Tibial nerve (tissue), 4 donors: ENCODE measurements at regions not wholly inside any gene's neighbourhood (a gene's known extent, or its start where the extent isn't known, plus 50 kb on each side); places are given as distances from the start of the nearest gene placed in this dataset.

Source experiments
- DNase-seq, 2 donors: peaks; one replicate each; pipeline ENCODE4 v3.0.0-alpha.2; 2019; ENCODE audit warnings: low spot score in 2 of 2
- H3K27ac ChIP-seq, 4 donors: fragments of 200-600 bp; sonication (generic) in 3 of 4; one replicate each; pipeline ENCODE4 v1.5.1; 2017 to 2019; ENCODE audit warnings: mild to moderate bottlenecking in 1 of 4
- H3K27me3 ChIP-seq, 2 donors: fragments of 200-600 bp; sonication (generic) in 1 of 2; one replicate each; pipeline versions ENCODE4 v1.5.1 to v1.6.0; 2017 to 2019
- H3K36me3 ChIP-seq, 3 donors: fragments of 200-600 bp; sonication (generic); one replicate each; pipeline ENCODE4 v1.5.1; 2018 to 2019
- H3K4me1 ChIP-seq, 4 donors: fragments of 200-600 bp; sonication (generic) in 3 of 4; one replicate each; pipeline ENCODE4 v1.5.1; 2017 to 2019
- H3K4me3 ChIP-seq, 4 donors: fragments of 200-600 bp; sonication (generic) in 3 of 4; one replicate each; pipeline ENCODE4 v1.5.1; 2017 to 2019; ENCODE audit warnings: mild to moderate bottlenecking in 1 of 4, moderate library complexity in 1 of 4
- H3K9me3 ChIP-seq, 4 donors: fragments of 200-600 bp; sonication (generic) in 3 of 4; one replicate each; pipeline ENCODE4 v1.5.1; 2017 to 2019
- EP300 ChIP-seq, 2 donors: sonication (generic); formaldehyde crosslinking; IDR thresholded peaks; one replicate each; pipeline ENCODE4 v1.6.1; 2017; ENCODE audit warnings: antibody characterized with exemption in 2 of 2, mild to moderate bottlenecking in 1 of 2
- POLR2A ChIP-seq, 2 donors: fragments of 450-650 bp; IDR thresholded peaks; one replicate each; pipeline ENCODE4 v1.6.1; 2017; ENCODE audit warnings: antibody characterized with exemption in 2 of 2, mild to moderate bottlenecking in 2 of 2, moderate library complexity in 2 of 2
- WGBS, 2 donors: methylation state at CpG; one replicate each; pipeline ENCODE4 v1.1.5; 2018; 5-methylcytosine and 5-hydroxymethylcytosine counted together
- TF ChIP-seq, protein P1 (sequence below), 5 experiments: fragments of 200-600 bp in 3 of 5; fragments of 450-650 bp in 2 of 5; sonication (generic) in 3 of 5; IDR thresholded peaks; one replicate each; pipeline ENCODE4 v1.5.1; 2016 to 2019; ENCODE audit warnings: antibody characterized with exemption in 5 of 5, mild to moderate bottlenecking in 3 of 5, moderate library complexity in 2 of 5

DNA sequence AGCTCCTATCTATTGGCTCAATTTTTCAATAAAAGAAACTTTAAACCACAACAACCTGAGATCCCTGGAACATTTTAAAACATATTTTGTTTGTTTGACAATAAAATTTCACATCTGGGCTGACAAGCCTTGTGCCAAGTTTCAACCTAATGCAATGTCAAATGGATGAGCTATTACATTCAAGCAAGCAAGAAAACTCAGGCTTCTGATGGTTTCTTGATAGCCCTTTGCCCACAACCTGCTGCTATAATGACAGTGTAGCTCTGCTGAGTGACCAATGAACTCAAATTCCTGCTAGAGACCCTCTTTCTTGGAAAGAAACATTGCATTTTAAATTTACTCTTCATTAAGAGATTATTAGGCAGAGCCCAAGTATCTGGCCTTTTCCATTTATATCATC is 472.9 kb downstream of the ARHGEF28 start:
- Histone ChIP-seq H3K4me1 (peaks cover 0 to 6% (median 0%) of the 10 kb centered on the region in 4 donors), H3K27me3 (no peaks in the 10 kb centered on the region), H3K27ac (no peak overlapping the region), H3K36me3 (no peaks in the 10 kb centered on the region), H3K9me3 (peaks cover 0 to 10% (median 2%) of the 10 kb centered on the region in 4 donors), H3K4me3 (no peak overlapping the region)
- TF ChIP-seq POLR2A (IDR thresholded peaks at IDR 0.05) = no peak
- TF ChIP-seq EP300 (IDR thresholded peaks at IDR 0.05) = no peak
- TF ChIP-seq, protein P1, sequence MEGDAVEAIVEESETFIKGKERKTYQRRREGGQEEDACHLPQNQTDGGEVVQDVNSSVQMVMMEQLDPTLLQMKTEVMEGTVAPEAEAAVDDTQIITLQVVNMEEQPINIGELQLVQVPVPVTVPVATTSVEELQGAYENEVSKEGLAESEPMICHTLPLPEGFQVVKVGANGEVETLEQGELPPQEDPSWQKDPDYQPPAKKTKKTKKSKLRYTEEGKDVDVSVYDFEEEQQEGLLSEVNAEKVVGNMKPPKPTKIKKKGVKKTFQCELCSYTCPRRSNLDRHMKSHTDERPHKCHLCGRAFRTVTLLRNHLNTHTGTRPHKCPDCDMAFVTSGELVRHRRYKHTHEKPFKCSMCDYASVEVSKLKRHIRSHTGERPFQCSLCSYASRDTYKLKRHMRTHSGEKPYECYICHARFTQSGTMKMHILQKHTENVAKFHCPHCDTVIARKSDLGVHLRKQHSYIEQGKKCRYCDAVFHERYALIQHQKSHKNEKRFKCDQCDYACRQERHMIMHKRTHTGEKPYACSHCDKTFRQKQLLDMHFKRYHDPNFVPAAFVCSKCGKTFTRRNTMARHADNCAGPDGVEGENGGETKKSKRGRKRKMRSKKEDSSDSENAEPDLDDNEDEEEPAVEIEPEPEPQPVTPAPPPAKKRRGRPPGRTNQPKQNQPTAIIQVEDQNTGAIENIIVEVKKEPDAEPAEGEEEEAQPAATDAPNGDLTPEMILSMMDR (IDR thresholded peaks at IDR 0.05) = no peak
- DNase-seq = no peak

DNA sequence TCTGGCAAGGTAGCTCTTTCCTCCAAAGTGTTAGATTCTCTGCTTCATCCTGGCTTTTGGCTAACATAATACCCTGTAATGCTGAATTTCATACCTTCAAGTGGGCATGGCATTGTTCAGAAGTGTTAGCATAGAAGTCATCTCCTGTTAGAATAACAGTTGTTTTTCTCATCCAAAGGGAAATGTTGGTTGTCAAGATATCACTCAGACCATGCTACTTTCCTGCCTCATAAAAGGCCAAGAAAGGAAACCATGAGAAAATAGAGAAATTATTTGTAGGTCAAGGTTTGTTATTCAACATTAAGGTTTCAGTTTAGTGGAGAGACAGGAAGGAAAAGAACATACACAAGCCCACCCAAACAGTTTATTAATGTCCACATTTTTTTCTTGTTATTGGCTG is 472.5 kb downstream of the ARHGEF28 start:
- no peak for DNase-seq
- Histone ChIP-seq H3K9me3 (peaks cover 0 to 10% (median 2%) of the 10 kb centered on the region in 4 donors), H3K27me3 (no peaks in the 10 kb centered on the region), H3K36me3 (no peaks in the 10 kb centered on the region), H3K4me1 (peaks cover 0 to 6% (median 0%) of the 10 kb centered on the region in 4 donors), H3K27ac (no peak overlapping the region), H3K4me3 (no peak overlapping the region)
- TF ChIP-seq POLR2A (IDR thresholded peaks at IDR 0.05) (no peak), EP300 (IDR thresholded peaks at IDR 0.05) (no peak)
- TF ChIP-seq, protein P1 (IDR thresholded peaks at IDR 0.05) = no peak

DNA sequence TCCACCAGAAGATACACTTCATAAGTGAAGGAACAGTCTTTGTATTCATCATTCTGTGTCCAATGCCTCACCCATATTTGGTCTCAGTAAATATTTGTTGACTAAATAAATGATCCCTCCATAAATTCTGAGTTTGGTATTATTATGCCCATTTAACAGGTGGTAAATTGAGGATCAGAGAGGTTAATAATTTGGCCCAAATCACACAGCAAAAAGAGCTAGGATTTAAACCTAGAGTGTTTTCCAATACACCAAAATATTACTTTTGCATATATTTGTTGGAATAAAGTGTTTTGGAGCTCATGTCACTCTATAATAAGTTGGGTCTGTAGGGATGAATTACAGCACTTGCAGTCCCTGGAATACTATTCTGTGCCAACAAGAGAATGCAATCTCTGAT is 470.3 kb downstream of the ARHGEF28 start:
- no peak overlapping the region for H3K27ac ChIP-seq
- H3K9me3 ChIP-seq = peaks cover 0 to 10% (median 2%) of the 10 kb centered on the region in 4 donors
- H3K4me3 ChIP-seq = no peak overlapping the region
- DNase-seq = no peak
- no peaks in the 10 kb centered on the region for H3K27me3 ChIP-seq
- H3K4me1 ChIP-seq = peaks cover 0 to 6% (median 0%) of the 10 kb centered on the region in 4 donors
- TF ChIP-seq EP300 (IDR thresholded peaks at IDR 0.05) (no peak), POLR2A (IDR thresholded peaks at IDR 0.05) (no peak)
- TF ChIP-seq, protein P1 (IDR thresholded peaks at IDR 0.05) = no peak
- no peaks in the 10 kb centered on the region for H3K36me3 ChIP-seq

DNA sequence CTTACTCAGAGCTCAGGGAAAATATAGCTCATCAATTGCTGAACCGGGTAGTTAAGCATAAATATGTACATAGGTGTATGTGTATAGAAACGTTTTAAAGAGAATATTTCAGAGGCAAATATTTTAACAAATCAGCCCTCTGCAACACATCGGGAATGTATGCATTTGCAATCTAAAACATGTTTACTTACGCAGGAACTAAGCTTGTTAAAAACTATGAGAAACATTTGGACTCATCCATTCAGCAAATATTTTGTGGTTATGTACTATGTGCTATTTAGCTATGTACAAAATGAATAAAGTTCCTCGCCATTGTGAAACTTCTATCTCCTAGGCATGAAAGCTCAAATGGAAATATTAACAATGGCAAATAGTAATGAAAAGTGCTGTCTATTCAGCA is 469.9 kb downstream of the ARHGEF28 start:
- no peak for DNase-seq
- H3K4me1 ChIP-seq = peaks cover 0 to 6% (median 0%) of the 10 kb centered on the region in 4 donors
- H3K27me3 ChIP-seq = no peaks in the 10 kb centered on the region
- 87 to 91% methylated on average over 5 of the region's 5 CpGs for WGBS, 2 donors
- H3K36me3 ChIP-seq = no peaks in the 10 kb centered on the region
- H3K9me3 ChIP-seq = peaks cover 0 to 10% (median 2%) of the 10 kb centered on the region in 4 donors
- H3K27ac ChIP-seq = no peak overlapping the region
- TF ChIP-seq POLR2A (IDR thresholded peaks at IDR 0.05) (no peak), EP300 (IDR thresholded peaks at IDR 0.05) (no peak)
- TF ChIP-seq, protein P1 (IDR thresholded peaks at IDR 0.05) = no peak
- H3K4me3 ChIP-seq = no peak overlapping the region

DNA sequence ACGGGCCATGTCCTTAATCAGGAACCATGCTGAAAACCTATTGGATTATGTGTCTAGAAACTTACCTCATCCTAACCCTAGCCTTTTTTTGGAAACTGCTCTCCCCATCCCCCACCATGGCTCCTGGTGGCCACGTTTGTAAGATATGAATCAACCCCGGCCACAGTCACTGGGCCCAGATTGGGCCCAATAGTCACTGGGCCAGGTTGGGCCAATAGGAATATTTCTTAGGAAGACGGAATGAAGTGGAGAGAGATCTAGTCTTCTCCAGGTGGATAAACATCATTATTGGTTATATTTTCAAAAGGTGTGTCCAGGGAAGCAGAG is 468.7 kb downstream of the ARHGEF28 start:
- Histone ChIP-seq H3K4me3 (no peak overlapping the region), H3K27ac (no peak overlapping the region), H3K4me1 (peaks cover 0 to 6% (median 0%) of the 10 kb centered on the region in 4 donors), H3K27me3 (no peaks in the 10 kb centered on the region), H3K36me3 (no peaks in the 10 kb centered on the region), H3K9me3 (peaks cover 0 to 8% (median 2%) of the 10 kb centered on the region in 4 donors)
- no peak for DNase-seq
- TF ChIP-seq EP300 (IDR thresholded peaks at IDR 0.05) = no peak
- TF ChIP-seq POLR2A (IDR thresholded peaks at IDR 0.05) = no peak
- TF ChIP-seq, protein P1 (IDR thresholded peaks at IDR 0.05) = no peak
- 90 to 96% methylated on average over 4 of the region's 4 CpGs for WGBS, 2 donors
